AG20443 (cell line): ENCODE measurements at regions not wholly inside any gene's neighbourhood (a gene's known extent, or its start where the extent isn't known, plus 50 kb on each side); places are given as distances from the start of the nearest gene placed in this dataset.
"Not testable (repeated sequence)": the region's sequence is repeated elsewhere in the genome, so short reads cannot be mapped to it uniquely, and the experiment has no call there.

Experiments used
- DNase-seq: peaks from one replicate; pipeline ENCODE4 v3.0.0; 2012; ENCODE audit warnings: low spot score, mixed read lengths

- no peak for DNase-seq
These were observed 56.6 kb downstream of the SLITRK1 start for GRCh38 chr13:83825676-83826075.

DNA sequence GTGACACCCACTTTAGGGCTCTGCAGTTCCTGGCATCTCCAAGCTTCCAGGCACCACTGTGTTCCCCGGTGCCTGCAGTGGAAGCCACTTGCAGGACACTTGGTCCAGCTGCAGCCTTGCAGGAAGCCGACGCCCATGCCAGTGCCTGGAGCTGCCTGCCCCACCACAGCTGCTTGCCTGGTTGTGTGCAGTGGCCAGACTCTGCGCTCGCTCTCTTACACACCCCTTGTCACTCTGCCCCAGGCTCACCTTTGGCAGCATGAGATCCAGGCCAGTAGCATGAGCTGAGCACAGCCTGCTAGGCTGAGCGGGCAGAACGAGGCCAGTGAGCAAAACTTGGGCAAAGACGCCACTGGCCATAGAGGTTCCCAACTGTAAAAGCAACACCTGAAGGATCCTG, 57.7 kb downstream of the SLITRK1 start:
- no peak for DNase-seq

DNA sequence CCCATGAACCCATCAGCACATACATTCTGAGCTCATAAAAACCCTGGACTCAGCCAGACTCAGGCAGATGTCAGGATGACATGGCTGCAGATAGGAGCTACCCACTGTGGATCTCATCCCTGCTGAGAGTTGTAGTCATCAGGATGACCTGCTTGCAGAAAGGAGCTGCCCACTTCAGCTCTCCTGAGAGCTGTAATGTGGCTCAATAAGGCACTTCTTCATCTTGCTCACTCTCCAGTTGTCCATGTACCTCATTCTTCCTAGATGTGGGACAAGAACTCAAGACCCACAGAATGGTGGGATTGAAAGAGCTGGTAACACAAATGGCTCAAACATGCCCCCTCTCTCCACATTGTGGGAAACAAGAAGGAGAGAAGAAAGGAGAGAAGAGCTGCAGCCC, 58.2 kb downstream of the SLITRK1 start:
- DNase-seq: no peak

GRCh38 chr13:83819611-83820010, 62.7 kb downstream of the SLITRK1 start:
- no peak for DNase-seq

DNA sequence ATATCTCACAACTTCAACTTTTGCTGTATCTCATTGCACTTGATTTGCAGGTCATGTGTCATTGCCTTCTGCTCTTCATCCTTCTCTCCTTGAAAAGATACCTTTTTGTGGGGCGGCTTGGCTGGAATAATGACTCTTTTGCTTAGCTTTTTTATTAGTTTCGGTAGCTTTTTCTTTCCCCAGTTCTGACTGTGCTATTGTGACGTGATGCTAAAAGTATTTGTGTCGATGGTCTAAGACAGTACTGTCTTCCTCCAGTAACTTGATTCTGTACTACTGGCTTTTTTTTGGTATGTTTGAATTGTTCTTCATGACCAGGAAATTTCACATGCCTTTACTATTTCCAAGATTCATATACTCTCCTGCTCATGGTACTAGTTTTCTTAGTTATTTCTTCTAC, 63.1 kb downstream of the SLITRK1 start:
- no peak for DNase-seq

GRCh38 chr13:83816081-83816480, 66.2 kb downstream of the SLITRK1 start:
- DNase-seq: no peak

DNA sequence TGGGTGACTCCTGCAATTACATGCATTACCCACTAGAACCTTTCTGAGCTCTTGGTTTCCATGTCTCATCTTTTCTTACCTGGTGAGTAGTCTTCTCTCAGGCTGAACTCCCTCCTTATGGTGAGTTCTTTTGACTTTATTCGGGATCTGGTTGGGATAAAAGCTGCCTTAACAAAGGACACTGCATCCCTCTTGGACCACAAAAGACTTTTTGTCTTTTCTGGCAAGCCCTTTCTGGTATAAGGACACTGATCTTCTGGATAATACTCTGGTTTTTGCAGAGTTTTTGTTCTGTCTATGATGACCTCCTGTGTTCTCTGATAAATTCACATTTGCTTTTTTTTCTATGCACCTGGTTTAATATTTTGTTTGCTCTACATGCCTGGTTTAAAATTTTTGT, 66.7 kb downstream of the SLITRK1 start:
- no peak for DNase-seq

GRCh38 chr13:83810136-83810535, 72.1 kb downstream of the SLITRK1 start:
- DNase-seq: no peak

GRCh38 chr13:83804356-83804962, 77.8 kb downstream of the SLITRK1 start:
- DNase-seq: no peak

GRCh38 chr13:83798731-83799130, 83.5 kb downstream of the SLITRK1 start:
- DNase-seq: no peak

GRCh38 chr13:83796364-83796763, 85.9 kb downstream of the SLITRK1 start:
- DNase-seq: no peak

- no peak for DNase-seq
These were observed 87.7 kb downstream of the SLITRK1 start for GRCh38 chr13:83794583-83794982.

DNA sequence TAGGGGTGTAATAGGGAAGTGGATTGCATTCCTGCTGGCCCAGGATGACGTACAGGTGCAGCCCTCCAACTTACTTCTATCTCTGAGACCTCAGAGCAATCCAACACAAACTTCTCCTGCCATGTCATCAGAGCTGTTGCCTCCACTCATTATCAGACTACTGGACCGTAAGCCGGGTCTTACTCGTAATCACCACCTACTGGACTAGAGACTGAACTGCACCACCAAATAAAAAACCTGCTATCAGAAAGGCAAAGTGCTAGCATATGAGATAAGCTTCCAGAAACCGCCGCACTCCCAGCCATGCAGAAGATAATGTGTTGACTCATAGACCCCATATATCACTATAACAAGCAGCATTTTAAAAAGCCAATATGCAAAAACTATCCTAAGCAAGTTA, 102.0 kb downstream of the SLITRK1 start:
- no peak for DNase-seq

DNA sequence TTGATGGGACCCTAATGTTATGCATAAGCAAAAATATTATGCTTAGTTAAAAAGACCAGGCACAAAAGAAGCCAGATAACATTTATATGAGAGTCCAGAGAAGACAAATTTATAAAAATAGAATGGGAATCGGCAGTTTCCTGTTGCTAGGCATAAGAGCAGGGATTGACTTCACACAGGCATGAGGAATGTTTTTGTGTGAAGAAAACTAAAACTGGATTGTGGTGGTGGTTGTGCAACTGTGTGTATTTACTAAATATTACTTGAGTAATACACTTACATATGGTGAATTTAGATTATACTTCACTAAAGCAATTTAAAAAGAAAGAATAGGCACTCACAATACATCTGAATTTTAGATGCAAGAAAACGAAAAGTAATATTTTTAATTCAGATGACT, 108.3 kb downstream of the SLITRK1 start:
- DNase-seq: no peak

GRCh38 chr13:83765796-83766195, 116.5 kb downstream of the SLITRK1 start:
- DNase-seq: no peak

- no peak for DNase-seq
These were observed 120.6 kb downstream of the SLITRK1 start for GRCh38 chr13:83761631-83762030.

- DNase-seq: not testable (repeated sequence)
These were observed 127.1 kb downstream of the SLITRK1 start for GRCh38 chr13:83755210-83755609.

GRCh38 chr13:83753912-83754624, 128.2 kb downstream of the SLITRK1 start:
- no peak for DNase-seq

DNA sequence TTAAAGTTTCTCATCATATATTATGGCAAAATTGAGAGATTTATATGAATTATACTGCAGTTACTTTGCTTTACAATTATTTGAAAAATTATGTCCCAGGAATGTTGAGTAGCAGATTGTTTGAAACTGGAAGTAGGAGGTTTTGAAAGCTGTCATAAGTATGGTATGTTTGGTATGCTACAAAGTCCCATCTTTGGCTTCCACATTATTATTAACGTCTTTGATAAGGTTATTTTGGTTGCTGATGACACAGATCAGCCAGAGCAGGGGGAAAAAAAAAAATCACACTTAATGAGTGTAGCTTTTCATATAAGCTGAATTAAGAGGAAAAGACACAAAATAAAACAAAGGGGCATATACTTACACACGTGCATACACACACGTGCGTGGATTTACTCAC, 130.1 kb downstream of the SLITRK1 start:
- no peak for DNase-seq

DNA sequence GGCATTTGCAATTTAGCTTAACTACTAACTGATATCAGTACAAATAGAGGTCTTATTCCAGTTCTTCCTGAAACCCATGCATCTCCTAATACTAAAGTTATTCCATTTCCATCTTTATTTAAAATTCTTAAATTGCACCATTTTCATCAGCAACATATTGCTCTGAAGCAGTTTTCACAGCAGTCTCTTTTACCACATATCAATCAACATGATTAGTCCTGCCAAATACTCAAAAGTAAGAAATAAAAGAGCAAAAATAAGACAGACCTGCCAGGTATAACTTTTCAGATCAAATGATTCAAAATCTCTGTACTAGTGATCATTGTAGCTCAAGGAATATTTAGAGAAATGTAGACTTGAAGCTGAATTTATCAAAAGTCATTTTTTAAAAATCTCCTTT, 141.7 kb downstream of the SLITRK1 start:
- DNase-seq: no peak

GRCh38 chr13:83738407-83738806, 143.9 kb downstream of the SLITRK1 start:
- DNase-seq: no peak

GRCh38 chr13:83733293-83733692, 149.0 kb downstream of the SLITRK1 start:
- DNase-seq: no peak

- no peak for DNase-seq
These were observed 149.5 kb downstream of the SLITRK1 start for GRCh38 chr13:83732755-83733154.

GRCh38 chr13:83731113-83731512, 151.2 kb downstream of the SLITRK1 start:
- no peak for DNase-seq
